ENCODE measurements at regions not wholly inside any gene's neighbourhood (a gene's known extent, or its start where the extent isn't known, plus 50 kb on each side); places are given as distances from the start of the nearest gene placed in this dataset.

DNA sequence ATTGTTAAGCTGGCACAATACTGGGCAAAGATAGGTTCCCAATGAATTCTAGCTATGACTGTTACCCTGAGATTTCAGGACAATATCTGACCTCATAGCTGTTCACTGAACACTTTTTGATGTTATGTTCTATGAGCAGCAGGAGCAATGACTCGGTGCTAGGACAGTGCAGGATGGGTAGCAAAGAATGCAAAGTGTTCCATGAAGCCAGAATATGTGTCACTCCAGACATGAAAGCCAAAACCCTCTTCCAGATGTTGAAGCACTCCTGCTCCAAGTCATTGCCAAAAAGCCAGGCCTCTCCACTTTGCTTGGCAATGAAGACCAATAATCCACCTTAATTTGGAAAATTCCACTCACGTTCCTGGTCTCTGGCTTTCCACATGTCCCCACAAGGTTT, 300.9 kb upstream of the CPEB2 start (continued):
- TF ChIP-seq TAF7 (optimal IDR thresholded peaks at IDR 0.05; ENCODE audit: borderline replicate concordance, low read depth, low read length) = no peak
- no peak for TF ChIP-seq CREB1 (IDR thresholded peaks at IDR 0.05)

Data from H1 (cell line).